ENCODE measurements at regions not wholly inside any gene's neighbourhood (a gene's known extent, or its start where the extent isn't known, plus 50 kb on each side); places are given as distances from the start of the nearest gene placed in this dataset.

GRCh38 chr6:21999741-22000140 is 297.1 kb downstream of the PRL start:
- no peak for TF ChIP-seq CTCF (IDR thresholded peaks at IDR 0.05; ENCODE audit: extremely low read depth, missing control alignments)
- DNase-seq (ENCODE audit: low spot score), result no peak

GRCh38 chr6:22001396-22002027 is 295.3 kb downstream of the PRL start:
- DNase-seq (ENCODE audit: low spot score), result no peak

GRCh38 chr6:22003287-22003686 is 293.5 kb downstream of the PRL start:
- TF ChIP-seq CTCF (IDR thresholded peaks at IDR 0.05; ENCODE audit: extremely low read depth, missing control alignments), result no peak
- no peak for DNase-seq (ENCODE audit: low spot score)

More at GRCh38 chr6:22001396-22002027, 295.3 kb downstream of the PRL start:
- TF ChIP-seq CTCF (IDR thresholded peaks at IDR 0.05; ENCODE audit: extremely low read depth, missing control alignments), result no peak

GRCh38 chr6:22006795-22007194 is 290.0 kb downstream of the PRL start:
- no peak for DNase-seq (ENCODE audit: low spot score)
- no peak for TF ChIP-seq CTCF (IDR thresholded peaks at IDR 0.05; ENCODE audit: extremely low read depth, missing control alignments)

- TF ChIP-seq CTCF (IDR thresholded peaks at IDR 0.05; ENCODE audit: extremely low read depth, missing control alignments), result no peak
- no peak for DNase-seq (ENCODE audit: low spot score)
Observed at GRCh38 chr6:22007469-22007868, 289.4 kb downstream of the PRL start.

GRCh38 chr6:22008248-22008836 is 288.5 kb downstream of the PRL start:
- no peak for TF ChIP-seq CTCF (IDR thresholded peaks at IDR 0.05; ENCODE audit: extremely low read depth, missing control alignments)
- no peak for DNase-seq (ENCODE audit: low spot score)

- DNase-seq (ENCODE audit: low spot score), result no peak
- no peak for TF ChIP-seq CTCF (IDR thresholded peaks at IDR 0.05; ENCODE audit: extremely low read depth, missing control alignments)
Observed at GRCh38 chr6:22010102-22010501, 286.7 kb downstream of the PRL start.
